ENCODE measurements at regions not wholly inside any gene's neighbourhood (a gene's known extent, or its start where the extent isn't known, plus 50 kb on each side); places are given as distances from the start of the nearest gene placed in this dataset.
"Not testable (repeated sequence)": the region's sequence is repeated elsewhere in the genome, so short reads cannot be mapped to it uniquely, and the experiment has no call there.

- TF ChIP-seq, protein P1, sequence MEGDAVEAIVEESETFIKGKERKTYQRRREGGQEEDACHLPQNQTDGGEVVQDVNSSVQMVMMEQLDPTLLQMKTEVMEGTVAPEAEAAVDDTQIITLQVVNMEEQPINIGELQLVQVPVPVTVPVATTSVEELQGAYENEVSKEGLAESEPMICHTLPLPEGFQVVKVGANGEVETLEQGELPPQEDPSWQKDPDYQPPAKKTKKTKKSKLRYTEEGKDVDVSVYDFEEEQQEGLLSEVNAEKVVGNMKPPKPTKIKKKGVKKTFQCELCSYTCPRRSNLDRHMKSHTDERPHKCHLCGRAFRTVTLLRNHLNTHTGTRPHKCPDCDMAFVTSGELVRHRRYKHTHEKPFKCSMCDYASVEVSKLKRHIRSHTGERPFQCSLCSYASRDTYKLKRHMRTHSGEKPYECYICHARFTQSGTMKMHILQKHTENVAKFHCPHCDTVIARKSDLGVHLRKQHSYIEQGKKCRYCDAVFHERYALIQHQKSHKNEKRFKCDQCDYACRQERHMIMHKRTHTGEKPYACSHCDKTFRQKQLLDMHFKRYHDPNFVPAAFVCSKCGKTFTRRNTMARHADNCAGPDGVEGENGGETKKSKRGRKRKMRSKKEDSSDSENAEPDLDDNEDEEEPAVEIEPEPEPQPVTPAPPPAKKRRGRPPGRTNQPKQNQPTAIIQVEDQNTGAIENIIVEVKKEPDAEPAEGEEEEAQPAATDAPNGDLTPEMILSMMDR (tag by site-specific recombination; IDR thresholded peaks at IDR 0.05) = not testable (repeated sequence)
- TF ChIP-seq, protein P2, sequence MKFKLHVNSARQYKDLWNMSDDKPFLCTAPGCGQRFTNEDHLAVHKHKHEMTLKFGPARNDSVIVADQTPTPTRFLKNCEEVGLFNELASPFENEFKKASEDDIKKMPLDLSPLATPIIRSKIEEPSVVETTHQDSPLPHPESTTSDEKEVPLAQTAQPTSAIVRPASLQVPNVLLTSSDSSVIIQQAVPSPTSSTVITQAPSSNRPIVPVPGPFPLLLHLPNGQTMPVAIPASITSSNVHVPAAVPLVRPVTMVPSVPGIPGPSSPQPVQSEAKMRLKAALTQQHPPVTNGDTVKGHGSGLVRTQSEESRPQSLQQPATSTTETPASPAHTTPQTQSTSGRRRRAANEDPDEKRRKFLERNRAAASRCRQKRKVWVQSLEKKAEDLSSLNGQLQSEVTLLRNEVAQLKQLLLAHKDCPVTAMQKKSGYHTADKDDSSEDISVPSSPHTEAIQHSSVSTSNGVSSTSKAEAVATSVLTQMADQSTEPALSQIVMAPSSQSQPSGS (tag by site-specific recombination; IDR thresholded peaks at IDR 0.05; ENCODE audit: low read depth) = not testable (repeated sequence)
- TF ChIP-seq REST (tag by site-specific recombination; IDR thresholded peaks at IDR 0.05); ZBTB48 (tag by site-specific recombination; IDR thresholded peaks at IDR 0.05); ZNF18 (tag by site-specific recombination; IDR thresholded peaks at IDR 0.05); ZNF791 (tag by site-specific recombination; IDR thresholded peaks at IDR 0.05); PRDM1 (tag by site-specific recombination; IDR thresholded peaks at IDR 0.05); ZNF274 (IDR thresholded peaks at IDR 0.05; ENCODE audit: low read length); ZNF274 (tag by site-specific recombination; IDR thresholded peaks at IDR 0.05; ENCODE audit: borderline replicate concordance); ZNF140 (tag by site-specific recombination; IDR thresholded peaks at IDR 0.05); KLF16 (tag by site-specific recombination; IDR thresholded peaks at IDR 0.05): not testable (repeated sequence)
- TF ChIP-seq, protein P3, sequence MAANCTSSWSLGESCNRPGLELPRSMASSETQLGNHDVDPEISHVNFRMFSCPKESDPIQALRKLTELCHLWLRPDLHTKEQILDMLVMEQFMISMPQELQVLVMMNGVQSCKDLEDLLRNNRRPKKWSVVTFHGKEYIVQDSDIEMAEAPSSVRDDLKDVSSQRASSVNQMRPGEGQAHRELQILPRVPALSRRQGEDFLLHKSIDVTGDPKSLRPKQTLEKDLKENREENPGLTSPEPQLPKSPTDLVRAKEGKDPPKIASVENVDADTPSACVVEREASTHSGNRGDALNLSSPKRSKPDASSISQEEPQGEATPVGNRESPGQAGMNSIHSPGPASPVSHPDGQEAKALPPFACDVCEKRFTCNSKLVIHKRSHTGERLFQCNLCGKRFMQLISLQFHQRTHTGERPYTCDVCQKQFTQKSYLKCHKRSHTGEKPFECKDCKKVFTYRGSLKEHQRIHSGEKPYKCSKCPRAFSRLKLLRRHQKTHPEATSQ (tag by site-specific recombination; IDR thresholded peaks at IDR 0.05) = not testable (repeated sequence)
Observed at GRCh38 chr2:87229964-87230363, 208.3 kb upstream of the PLGLB1 start.
